C4-2B (cell line): ENCODE measurements at regions not wholly inside any gene's neighbourhood (a gene's known extent, or its start where the extent isn't known, plus 50 kb on each side); places are given as distances from the start of the nearest gene placed in this dataset.
"Not testable (repeated sequence)": the region's sequence is repeated elsewhere in the genome, so short reads cannot be mapped to it uniquely, and the experiment has no call there.

ENCODE experiments used
- H3K27ac ChIP-seq: fragments of 450-650 bp; 2 replicates; pipeline ENCODE4 v1.5.1; 2017
- ZFX ChIP-seq: fragments of 450-650 bp; IDR thresholded peaks from 2 replicates; pipeline ENCODE4 v1.6.1; 2017
- TF ChIP-seq, protein P1 (sequence below): fragments of 450-650 bp; conservative IDR thresholded peaks from 2 replicates; pipeline ENCODE4 v1.5.1; 2017; ENCODE audit warnings: mild to moderate bottlenecking

- no peak overlapping the region for H3K27ac ChIP-seq
- TF ChIP-seq ZFX = no peak
- TF ChIP-seq, protein P1, sequence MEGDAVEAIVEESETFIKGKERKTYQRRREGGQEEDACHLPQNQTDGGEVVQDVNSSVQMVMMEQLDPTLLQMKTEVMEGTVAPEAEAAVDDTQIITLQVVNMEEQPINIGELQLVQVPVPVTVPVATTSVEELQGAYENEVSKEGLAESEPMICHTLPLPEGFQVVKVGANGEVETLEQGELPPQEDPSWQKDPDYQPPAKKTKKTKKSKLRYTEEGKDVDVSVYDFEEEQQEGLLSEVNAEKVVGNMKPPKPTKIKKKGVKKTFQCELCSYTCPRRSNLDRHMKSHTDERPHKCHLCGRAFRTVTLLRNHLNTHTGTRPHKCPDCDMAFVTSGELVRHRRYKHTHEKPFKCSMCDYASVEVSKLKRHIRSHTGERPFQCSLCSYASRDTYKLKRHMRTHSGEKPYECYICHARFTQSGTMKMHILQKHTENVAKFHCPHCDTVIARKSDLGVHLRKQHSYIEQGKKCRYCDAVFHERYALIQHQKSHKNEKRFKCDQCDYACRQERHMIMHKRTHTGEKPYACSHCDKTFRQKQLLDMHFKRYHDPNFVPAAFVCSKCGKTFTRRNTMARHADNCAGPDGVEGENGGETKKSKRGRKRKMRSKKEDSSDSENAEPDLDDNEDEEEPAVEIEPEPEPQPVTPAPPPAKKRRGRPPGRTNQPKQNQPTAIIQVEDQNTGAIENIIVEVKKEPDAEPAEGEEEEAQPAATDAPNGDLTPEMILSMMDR = no peak
Observed at GRCh38 chr4:34289962-34290361, 1954.4 kb downstream of the ARAP2 start.

DNA sequence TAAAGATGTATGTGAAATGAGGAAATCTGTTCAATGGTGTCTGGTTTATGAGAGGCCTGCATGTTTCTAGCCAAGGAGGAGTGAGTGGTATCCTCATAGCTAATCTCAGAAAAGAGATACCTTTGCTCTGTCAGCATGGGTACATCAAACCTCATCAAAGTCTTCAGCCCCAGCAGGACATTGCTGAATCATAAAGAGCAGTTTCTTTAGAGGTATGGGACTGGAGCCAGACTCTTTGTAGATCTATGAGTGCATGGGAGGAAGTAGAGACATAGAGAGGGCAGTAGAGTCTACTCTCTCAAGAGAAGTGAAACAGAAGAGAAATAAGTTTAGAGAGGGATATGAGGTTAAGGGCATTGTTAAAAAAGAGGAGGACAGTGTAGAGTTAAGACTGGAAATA, 1950.9 kb downstream of the ARAP2 start:
- TF ChIP-seq ZFX = no peak
- TF ChIP-seq, protein P1 = no peak

GRCh38 chr4:34309383-34309906, 1934.9 kb downstream of the ARAP2 start:
- TF ChIP-seq, protein P1 = no peak
- TF ChIP-seq ZFX = no peak
- no peak overlapping the region for H3K27ac ChIP-seq

More for the DNA sequence above, 1950.9 kb downstream of the ARAP2 start:
- no peak overlapping the region for H3K27ac ChIP-seq

DNA sequence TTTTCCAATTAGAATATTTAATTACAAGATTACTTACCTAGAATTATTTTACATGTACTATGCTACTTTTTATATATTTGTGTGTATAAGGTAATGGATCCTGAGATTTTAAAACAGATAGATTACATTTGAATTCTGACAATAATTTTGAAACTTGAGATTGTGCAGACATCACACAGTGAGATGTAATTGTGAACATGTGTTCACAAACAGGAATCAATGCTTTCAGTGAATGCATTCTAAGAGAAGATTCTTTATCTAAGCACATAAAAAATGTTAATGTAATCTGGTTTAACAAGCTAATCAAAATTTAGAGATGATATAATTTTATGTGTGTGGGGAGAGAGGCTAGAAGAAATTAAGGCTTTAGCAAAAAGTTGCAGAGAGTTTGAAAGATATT, 1925.5 kb downstream of the ARAP2 start:
- no peak for TF ChIP-seq ZFX
- TF ChIP-seq, protein P1 = no peak

GRCh38 chr4:34323549-34324320, 1920.6 kb downstream of the ARAP2 start:
- H3K27ac ChIP-seq = no peak overlapping the region
- TF ChIP-seq, protein P1 = no peak
- TF ChIP-seq ZFX = no peak

More for the DNA sequence above, 1925.5 kb downstream of the ARAP2 start:
- H3K27ac ChIP-seq = no peak overlapping the region

GRCh38 chr4:34328939-34329338, 1915.4 kb downstream of the ARAP2 start:
- TF ChIP-seq ZFX = no peak
- TF ChIP-seq, protein P1 = no peak
- no peak overlapping the region for H3K27ac ChIP-seq

DNA sequence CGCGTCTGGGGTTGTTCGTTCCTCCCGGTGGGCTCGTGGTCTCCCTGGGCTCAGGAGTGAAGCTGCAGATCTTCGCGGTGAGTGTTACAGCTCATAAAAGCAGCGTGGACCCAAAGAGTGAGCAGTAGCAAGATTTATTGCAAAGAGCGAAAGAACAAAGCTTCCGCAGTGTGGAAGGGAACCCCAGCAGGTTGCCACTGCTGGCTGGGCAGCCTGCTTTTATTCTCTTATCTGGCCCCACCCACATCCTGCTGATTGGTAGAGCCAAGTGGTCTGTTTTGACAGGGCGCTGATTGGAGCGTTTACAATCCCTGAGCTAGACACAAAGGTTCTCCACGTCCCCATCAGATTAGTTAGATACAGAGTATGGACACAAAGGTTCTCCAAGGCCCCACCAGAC, 1909.2 kb downstream of the ARAP2 start:
- peak overlapping the region; percentile 23; the same call in 1 of the 2 replicates for H3K27ac ChIP-seq

DNA sequence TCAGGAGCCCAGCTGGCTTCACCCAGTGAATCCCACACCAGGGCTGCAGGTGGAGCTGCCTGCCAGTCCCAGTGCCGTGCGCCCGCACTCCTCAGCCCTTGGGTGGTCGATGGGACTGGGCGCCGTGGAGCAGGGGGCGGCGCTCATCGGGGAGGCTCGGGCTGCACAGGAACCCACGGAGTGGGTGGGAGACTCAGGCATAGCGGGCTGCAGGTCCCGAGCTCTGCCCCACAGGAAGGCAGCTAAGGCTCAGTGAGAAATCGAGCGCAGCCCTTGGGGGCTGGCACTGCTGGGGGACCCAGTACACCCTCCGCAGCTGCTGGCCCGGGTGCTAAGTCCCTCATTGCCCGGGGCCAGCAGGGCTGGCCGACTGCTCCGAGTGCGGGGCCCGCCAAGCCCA, 1908.8 kb downstream of the ARAP2 start:
- H3K27ac ChIP-seq = not testable (repeated sequence)
